Kidney epithelial cell (primary cell): ENCODE measurements at regions not wholly inside any gene's neighbourhood (a gene's known extent, or its start where the extent isn't known, plus 50 kb on each side); places are given as distances from the start of the nearest gene placed in this dataset.
A peak's percentile ranks its signal among the peaks of the same experiment; 100 is the strongest.

ENCODE experiments used
- DNase-seq: peaks from one replicate; pipeline ENCODE4 v3.0.0-alpha.2; 2010; ENCODE audit warnings: low read depth
- H3K27me3 ChIP-seq: 2 replicates; pipeline ENCODE4 v1.6.0; 2011; ENCODE audit warnings: low read length; ENCODE audit not compliant: control insufficient read depth, insufficient read depth
- H3K36me3 ChIP-seq: 2 replicates; pipeline ENCODE4 v1.5.1; 2011; ENCODE audit warnings: low read length; ENCODE audit not compliant: control insufficient read depth, insufficient read depth
- H3K4me3 ChIP-seq: 2 replicates; pipeline ENCODE4 v1.5.1; 2011; ENCODE audit warnings: low read depth, mild to moderate bottlenecking, control low read depth, low read length
- TF ChIP-seq, protein P1 (sequence below): IDR thresholded peaks from 2 replicates; pipeline ENCODE4 v1.5.1; 2011; ENCODE audit warnings: mild to moderate bottlenecking, moderate library complexity, low read length, control low read depth, inconsistent platforms; ENCODE audit not compliant: insufficient read depth, poor library complexity, severe bottlenecking

DNA sequence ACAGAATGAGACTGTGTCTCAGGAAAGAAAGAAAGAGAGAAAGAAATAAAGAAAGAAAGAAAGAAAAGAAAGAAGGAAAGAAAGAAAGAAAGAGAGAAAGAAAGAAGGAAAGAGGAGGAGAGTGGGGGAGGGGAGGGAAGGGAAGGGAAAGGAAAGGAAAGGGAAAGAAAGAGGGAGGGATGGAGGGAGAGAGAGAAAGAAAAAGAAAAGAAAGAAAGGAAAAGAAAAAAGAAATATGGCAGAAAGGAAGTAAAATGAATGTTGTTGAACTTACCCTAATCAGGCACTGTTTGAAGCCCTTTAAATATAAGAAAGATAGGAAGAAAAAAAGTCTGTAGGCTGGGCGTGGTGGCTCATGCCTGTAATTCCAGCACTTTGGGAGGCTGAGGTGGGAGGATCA is 276.1 kb downstream of the INSC start:
- no peak overlapping the region for H3K4me3 ChIP-seq
- TF ChIP-seq, protein P1, sequence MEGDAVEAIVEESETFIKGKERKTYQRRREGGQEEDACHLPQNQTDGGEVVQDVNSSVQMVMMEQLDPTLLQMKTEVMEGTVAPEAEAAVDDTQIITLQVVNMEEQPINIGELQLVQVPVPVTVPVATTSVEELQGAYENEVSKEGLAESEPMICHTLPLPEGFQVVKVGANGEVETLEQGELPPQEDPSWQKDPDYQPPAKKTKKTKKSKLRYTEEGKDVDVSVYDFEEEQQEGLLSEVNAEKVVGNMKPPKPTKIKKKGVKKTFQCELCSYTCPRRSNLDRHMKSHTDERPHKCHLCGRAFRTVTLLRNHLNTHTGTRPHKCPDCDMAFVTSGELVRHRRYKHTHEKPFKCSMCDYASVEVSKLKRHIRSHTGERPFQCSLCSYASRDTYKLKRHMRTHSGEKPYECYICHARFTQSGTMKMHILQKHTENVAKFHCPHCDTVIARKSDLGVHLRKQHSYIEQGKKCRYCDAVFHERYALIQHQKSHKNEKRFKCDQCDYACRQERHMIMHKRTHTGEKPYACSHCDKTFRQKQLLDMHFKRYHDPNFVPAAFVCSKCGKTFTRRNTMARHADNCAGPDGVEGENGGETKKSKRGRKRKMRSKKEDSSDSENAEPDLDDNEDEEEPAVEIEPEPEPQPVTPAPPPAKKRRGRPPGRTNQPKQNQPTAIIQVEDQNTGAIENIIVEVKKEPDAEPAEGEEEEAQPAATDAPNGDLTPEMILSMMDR, result no peak
- no peaks in the 10 kb centered on the region for H3K27me3 ChIP-seq
- no peak for DNase-seq
- no peaks in the 10 kb centered on the region for H3K36me3 ChIP-seq

DNA sequence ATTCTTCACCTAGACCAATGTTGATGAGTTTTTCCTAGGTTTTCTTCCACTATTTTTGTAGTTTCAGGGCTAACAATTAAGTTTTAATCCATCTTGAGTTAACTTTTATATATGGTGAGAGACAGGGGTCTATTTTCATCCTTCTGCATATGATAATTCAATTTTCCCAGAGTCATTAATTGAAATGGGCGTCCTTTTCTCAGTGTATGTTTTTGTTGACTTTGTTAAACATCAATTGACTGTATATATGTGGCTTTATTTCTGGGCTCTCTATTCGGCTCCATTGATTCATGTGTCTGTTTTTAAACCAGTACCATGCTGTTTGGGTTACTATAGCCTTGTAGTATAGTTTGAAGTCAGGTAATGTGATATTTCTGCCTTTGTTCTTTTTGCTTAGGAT is 282.1 kb downstream of the INSC start:
- H3K4me3 ChIP-seq, result no peak overlapping the region
- TF ChIP-seq, protein P1, result no peak
- H3K36me3 ChIP-seq, result no peaks in the 10 kb centered on the region
- no peaks in the 10 kb centered on the region for H3K27me3 ChIP-seq
- no peak for DNase-seq

DNA sequence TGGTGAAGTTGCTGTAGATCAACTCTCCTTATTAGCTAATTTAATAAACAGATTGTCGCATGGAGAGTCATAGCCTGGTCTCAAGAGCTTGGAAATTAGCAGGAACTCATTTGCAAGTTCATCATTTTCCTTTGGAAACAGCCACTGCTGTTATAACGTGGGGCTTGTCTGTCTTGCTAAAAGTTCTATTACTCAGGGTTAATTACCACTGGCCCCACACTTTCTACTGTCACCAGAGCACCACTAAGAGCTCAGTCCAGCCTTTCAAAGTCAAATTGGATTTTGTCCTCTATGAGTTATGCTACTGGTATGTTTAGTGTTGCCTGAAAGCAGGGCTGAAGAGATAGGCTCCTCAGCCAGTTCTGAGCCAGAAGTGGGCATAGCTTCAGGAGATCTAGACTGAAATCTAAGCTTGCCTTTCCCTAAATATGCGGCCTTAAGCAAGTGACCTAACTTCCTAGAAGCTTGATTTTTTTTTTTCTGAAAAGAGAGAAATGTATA is 292.2 kb downstream of the INSC start:
- Histone ChIP-seq H3K4me3 (no peak overlapping the region), H3K36me3 (no peaks in the 10 kb centered on the region), H3K27me3 (no peaks in the 10 kb centered on the region)
- TF ChIP-seq, protein P1, result no peak
- no peak for DNase-seq

DNA sequence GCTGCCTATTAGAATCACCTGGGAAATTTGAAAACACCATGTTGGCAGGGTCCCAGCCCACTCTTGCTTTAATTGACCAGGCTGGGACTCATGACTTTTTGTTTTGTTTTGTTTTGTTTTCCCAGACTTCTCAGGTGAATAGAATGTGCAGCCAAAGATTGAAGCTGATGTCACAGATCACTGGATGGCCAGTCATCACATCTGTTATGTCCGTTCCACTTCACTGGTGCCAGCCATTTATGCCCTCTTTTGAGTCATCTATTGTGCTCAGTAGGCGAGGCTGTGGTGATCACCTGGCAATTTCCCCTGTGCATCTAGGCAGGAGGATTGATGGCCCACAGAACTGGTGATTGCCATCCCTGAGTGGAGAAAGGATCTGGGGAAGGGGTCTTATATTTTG is 297.3 kb downstream of the INSC start:
- no peaks in the 10 kb centered on the region for H3K27me3 ChIP-seq
- DNase-seq, result peak; percentile 91
- no peak overlapping the region for H3K4me3 ChIP-seq
- no peaks in the 10 kb centered on the region for H3K36me3 ChIP-seq
- TF ChIP-seq, protein P1, result no peak

DNA sequence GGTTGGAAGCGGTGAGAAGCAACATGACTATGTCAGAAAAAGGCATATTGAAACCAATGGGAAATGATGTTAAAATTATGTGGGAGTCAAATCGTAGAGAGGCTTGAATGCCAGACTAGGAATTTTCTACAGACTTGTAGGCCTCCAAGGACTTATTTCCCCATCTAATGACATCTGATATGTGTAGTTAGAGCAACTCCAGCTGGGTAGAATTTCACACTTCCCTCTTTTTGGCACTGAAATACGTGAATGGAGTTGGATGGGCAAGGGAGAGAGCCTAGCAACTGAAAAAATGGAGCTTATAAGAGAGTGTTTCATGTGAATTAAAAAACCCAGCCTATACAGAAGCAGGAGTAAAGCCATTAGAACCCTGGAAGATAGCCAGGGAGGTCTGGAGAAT is 304.2 kb downstream of the INSC start:
- Histone ChIP-seq H3K27me3 (no peaks in the 10 kb centered on the region), H3K4me3 (no peak overlapping the region), H3K36me3 (no peaks in the 10 kb centered on the region)
- TF ChIP-seq, protein P1, result no peak
- DNase-seq, result no peak

DNA sequence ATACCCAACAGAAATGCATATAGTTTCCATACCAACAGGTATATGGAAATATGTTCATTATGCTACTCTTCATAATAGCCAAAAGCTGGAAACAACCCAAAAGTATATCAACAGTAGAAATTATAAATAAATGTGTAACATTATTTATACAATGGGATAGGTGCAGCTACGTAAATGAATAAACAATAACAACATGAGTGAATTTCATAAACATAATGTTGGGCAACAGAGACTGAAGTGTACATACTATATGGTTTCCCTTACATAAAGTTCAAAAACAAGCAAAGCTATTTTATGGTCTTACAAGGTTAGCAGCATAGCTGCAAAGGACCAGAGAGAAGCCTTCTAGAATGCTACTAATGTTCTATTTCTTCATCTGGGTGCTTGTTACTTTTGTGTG is 305.0 kb downstream of the INSC start:
- TF ChIP-seq, protein P1, result no peak
- Histone ChIP-seq H3K27me3 (no peaks in the 10 kb centered on the region), H3K36me3 (no peaks in the 10 kb centered on the region), H3K4me3 (no peak overlapping the region)
- DNase-seq, result no peak
